Thoracic aorta (tissue), 2 donors: ENCODE measurements at regions not wholly inside any gene's neighbourhood (a gene's known extent, or its start where the extent isn't known, plus 50 kb on each side); places are given as distances from the start of the nearest gene placed in this dataset.

Source experiments
- ATAC-seq: fragments of 150-250 bp; one replicate; pipeline ENCODE4 v1.8.0; 2017; ENCODE audit warnings: low read depth; ENCODE audit not compliant: insufficient number of reproducible peaks, low FRiP score
- DNase-seq: peaks from one replicate; pipeline ENCODE4 v3.0.0-alpha.2; 2020; ENCODE audit warnings: low spot score
- H3K27ac ChIP-seq, 2 donors: fragments of 200-600 bp; sonication (generic); 1 replicate in 1 of 2; 2 replicates in 1 of 2; pipeline ENCODE4 v1.5.1; 2016; ENCODE audit warnings: mild to moderate bottlenecking in 2 of 2, moderate library complexity in 2 of 2
- H3K27me3 ChIP-seq: fragments of 200-600 bp; sonication (generic); replicated peaks from 2 replicates; pipeline ENCODE4 v1.6.0; 2016; ENCODE audit warnings: mild to moderate bottlenecking; ENCODE audit not compliant: insufficient read depth
- H3K36me3 ChIP-seq: fragments of 200-600 bp; sonication (generic); one replicate; pipeline ENCODE4 v1.5.1; 2016
- H3K4me1 ChIP-seq, 2 donors: fragments of 200-600 bp; sonication (generic); 1 replicate in 1 of 2; 2 replicates in 1 of 2; pipeline versions ENCODE4 v1.5.1 to v1.6.0; 2016; ENCODE audit warnings: low read depth in 2 of 2, mild to moderate bottlenecking in 1 of 2; ENCODE audit not compliant: control insufficient read depth in 1 of 2
- H3K4me3 ChIP-seq: fragments of 200-600 bp; sonication (generic); 2 replicates; pipeline ENCODE4 v1.5.1; 2016; ENCODE audit warnings: mild to moderate bottlenecking
- H3K9me3 ChIP-seq: fragments of 200-600 bp; sonication (generic); 2 replicates; pipeline ENCODE4 v1.5.1; 2016
- TF ChIP-seq, protein P1 (sequence below): fragments of 200-600 bp; sonication (generic); IDR thresholded peaks from one replicate; pipeline ENCODE4 v1.5.1; 2019; ENCODE audit warnings: antibody characterized with exemption

DNA sequence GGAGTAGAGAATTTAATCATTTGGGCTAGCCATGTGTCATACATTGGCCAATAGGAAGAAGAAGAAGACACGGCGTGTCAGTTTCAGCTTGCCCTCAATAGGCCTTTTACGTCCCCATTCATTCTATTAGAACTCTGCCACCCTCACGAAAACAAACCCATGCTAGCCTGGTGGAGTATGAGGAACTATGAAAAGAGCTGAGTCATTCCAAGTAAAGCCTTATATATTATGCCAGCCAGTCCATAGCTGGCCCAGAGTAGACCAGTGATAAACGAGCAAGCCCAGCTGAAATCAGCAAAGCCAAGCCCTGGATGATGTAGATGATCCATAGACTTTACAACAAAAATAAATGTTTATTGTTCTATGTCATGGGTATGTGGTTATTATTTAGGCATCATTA lies 895.1 kb downstream of the TLE1 start:
- Histone ChIP-seq H3K4me3 (no peak overlapping the region), H3K9me3 (no peaks in the 10 kb centered on the region), H3K27me3 (no peaks in the 10 kb centered on the region), H3K4me1 (peaks cover 0 to 4% of the 10 kb centered on the region in 2 donors), H3K36me3 (no peaks in the 10 kb centered on the region), H3K27ac (no peak overlapping the region)
- TF ChIP-seq, protein P1, sequence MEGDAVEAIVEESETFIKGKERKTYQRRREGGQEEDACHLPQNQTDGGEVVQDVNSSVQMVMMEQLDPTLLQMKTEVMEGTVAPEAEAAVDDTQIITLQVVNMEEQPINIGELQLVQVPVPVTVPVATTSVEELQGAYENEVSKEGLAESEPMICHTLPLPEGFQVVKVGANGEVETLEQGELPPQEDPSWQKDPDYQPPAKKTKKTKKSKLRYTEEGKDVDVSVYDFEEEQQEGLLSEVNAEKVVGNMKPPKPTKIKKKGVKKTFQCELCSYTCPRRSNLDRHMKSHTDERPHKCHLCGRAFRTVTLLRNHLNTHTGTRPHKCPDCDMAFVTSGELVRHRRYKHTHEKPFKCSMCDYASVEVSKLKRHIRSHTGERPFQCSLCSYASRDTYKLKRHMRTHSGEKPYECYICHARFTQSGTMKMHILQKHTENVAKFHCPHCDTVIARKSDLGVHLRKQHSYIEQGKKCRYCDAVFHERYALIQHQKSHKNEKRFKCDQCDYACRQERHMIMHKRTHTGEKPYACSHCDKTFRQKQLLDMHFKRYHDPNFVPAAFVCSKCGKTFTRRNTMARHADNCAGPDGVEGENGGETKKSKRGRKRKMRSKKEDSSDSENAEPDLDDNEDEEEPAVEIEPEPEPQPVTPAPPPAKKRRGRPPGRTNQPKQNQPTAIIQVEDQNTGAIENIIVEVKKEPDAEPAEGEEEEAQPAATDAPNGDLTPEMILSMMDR = no peak
- DNase-seq = no peak
- no peak for ATAC-seq

DNA sequence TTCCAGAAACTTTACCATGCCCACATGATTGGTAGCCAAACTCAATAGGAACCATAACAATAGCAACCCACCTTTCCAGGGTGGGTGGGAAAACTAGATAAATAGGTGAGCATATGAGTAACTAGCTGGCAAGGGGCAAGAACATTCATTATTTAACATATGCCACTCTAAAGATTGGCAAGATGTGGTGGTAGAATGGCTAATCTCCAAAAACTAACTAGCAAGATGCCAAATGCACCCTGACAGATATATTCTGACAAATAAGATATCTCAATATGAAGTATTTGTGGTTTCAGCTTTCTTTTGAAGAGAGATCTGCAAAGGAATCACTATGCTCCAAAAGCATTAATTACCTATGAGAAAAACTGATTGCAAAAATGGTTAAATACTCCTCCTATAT lies 895.6 kb downstream of the TLE1 start:
- Histone ChIP-seq H3K4me3 (no peak overlapping the region), H3K4me1 (peaks cover 0 to 4% of the 10 kb centered on the region in 2 donors), H3K27ac (no peak overlapping the region), H3K36me3 (no peaks in the 10 kb centered on the region), H3K9me3 (no peaks in the 10 kb centered on the region), H3K27me3 (no peaks in the 10 kb centered on the region)
- TF ChIP-seq, protein P1 = no peak
- no peak for ATAC-seq
- no peak for DNase-seq

DNA sequence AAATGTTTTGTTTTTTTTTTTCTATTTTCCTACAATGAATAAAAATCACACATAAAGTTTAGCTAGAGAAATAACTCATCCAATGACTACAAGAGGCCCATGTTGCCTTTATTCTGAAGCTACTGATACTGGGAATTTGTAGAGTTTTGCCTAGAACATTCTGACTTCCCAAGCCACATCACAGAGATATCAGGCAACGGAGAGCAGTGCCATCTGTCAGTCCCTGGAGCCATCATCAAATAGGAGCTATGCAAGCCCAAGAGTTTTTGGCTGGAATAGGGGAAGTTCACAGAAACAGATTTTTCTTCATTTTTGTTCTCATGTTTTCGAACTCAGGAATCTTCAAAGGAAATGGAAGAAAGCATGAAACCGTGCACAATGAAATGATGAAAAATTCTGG lies 896.6 kb downstream of the TLE1 start:
- Histone ChIP-seq H3K27me3 (no peaks in the 10 kb centered on the region), H3K9me3 (no peaks in the 10 kb centered on the region), H3K4me1 (peaks cover 0 to 4% of the 10 kb centered on the region in 2 donors), H3K27ac (no peak overlapping the region), H3K36me3 (no peaks in the 10 kb centered on the region), H3K4me3 (no peak overlapping the region)
- no peak for DNase-seq
- TF ChIP-seq, protein P1 = no peak
- no peak for ATAC-seq

DNA sequence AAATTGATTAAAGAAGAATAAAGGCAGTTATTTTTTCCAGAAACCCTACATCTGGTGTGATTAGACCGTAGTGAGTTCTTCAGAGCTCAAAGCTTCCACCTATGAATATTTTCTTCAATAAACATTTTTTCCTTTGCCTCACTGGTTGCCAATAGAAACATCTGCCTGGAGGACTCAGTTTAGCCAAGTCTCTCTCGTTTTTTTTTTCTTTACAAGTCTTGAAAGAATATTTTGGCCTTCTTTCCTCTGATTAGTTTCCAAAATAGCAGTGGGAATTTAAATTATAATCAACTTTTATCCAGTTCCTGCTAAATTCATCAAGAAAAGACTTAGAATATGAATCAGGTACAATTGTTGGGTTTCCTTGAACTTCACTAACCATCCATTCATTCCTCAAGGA lies 897.5 kb downstream of the TLE1 start:
- Histone ChIP-seq H3K9me3 (no peaks in the 10 kb centered on the region), H3K4me3 (no peak overlapping the region), H3K27me3 (no peaks in the 10 kb centered on the region), H3K36me3 (no peaks in the 10 kb centered on the region), H3K27ac (no peak overlapping the region), H3K4me1 (peaks cover 0 to 4% of the 10 kb centered on the region in 2 donors)
- DNase-seq = no peak
- TF ChIP-seq, protein P1 = no peak
- ATAC-seq = no peak

DNA sequence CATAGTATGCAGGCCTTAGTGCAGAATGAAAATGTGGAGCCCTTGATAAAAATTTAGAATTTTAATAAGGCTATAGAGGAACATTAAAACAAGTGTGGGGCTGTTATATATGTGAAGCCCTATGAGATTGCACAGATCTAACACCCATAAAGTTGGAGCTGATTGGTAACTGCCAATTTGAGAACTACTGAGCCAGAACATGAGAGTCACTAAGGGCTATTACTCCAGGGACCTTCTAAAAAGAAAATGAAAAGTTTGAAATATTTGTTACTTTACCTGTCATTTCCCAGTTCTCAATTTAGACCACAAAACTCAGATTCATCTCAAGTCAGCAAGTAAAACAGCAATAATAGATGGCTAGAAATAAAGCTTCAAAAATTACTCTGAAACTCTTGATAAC lies 898.6 kb downstream of the TLE1 start:
- no peak for DNase-seq
- no peaks in the 10 kb centered on the region for H3K9me3 ChIP-seq
- H3K4me1 ChIP-seq = peaks cover 0 to 4% of the 10 kb centered on the region in 2 donors
- TF ChIP-seq, protein P1 = no peak
- H3K36me3 ChIP-seq = no peaks in the 10 kb centered on the region
- H3K27me3 ChIP-seq = no peaks in the 10 kb centered on the region
- ATAC-seq = no peak
- no peak overlapping the region for H3K27ac ChIP-seq
- no peak overlapping the region for H3K4me3 ChIP-seq
